OCI-LY1 (cell line): ENCODE measurements at regions not wholly inside any gene's neighbourhood (a gene's known extent, or its start where the extent isn't known, plus 50 kb on each side); places are given as distances from the start of the nearest gene placed in this dataset.

Source experiments
- H2AFZ ChIP-seq: fragments of 200-600 bp; sonication (generic), shearing (Covaris generic); 2 replicates; pipeline ENCODE4 v1.6.0; 2014; ENCODE audit warnings: antibody characterized with exemption, mild to moderate bottlenecking, low read length
- H3F3A ChIP-seq: fragments of 200-600 bp; sonication (generic), shearing (Covaris generic); 2 replicates; pipeline ENCODE4 v1.6.0; 2014; ENCODE audit warnings: mild to moderate bottlenecking, antibody characterized with exemption, low read length, moderate library complexity; ENCODE audit not compliant: insufficient read depth
- H3K27ac ChIP-seq: fragments of 200-600 bp; sonication (generic); 2 replicates; pipeline ENCODE4 v1.5.1; 2014; ENCODE audit warnings: low read length, mixed run types, mild to moderate bottlenecking, low read depth; ENCODE audit not compliant: poor library complexity, severe bottlenecking
- H3K27me3 ChIP-seq: fragments of 200-600 bp; sonication (generic); 2 replicates; pipeline ENCODE4 v1.6.0; 2014; ENCODE audit warnings: antibody characterized with exemption, mild to moderate bottlenecking, low read length, moderate library complexity; ENCODE audit not compliant: insufficient read depth
- H3K36me3 ChIP-seq: fragments of 200-600 bp; sonication (generic); 2 replicates; pipeline ENCODE4 v1.6.1; 2014; ENCODE audit warnings: mild to moderate bottlenecking, antibody characterized with exemption, low read length, moderate library complexity, mixed read lengths; ENCODE audit not compliant: insufficient read depth
- H3K4me1 ChIP-seq: fragments of 200-600 bp; sonication (generic); 2 replicates; pipeline ENCODE4 v1.5.1; 2014; ENCODE audit warnings: mild to moderate bottlenecking, low read length, moderate library complexity; ENCODE audit not compliant: insufficient read depth, severe bottlenecking
- H3K4me2 ChIP-seq: fragments of 200-600 bp; sonication (generic), shearing (Covaris generic); 2 replicates; pipeline ENCODE4 v1.6.1; 2014; ENCODE audit warnings: low read length
- H3K4me3 ChIP-seq: fragments of 200-600 bp; sonication (generic); 2 replicates; pipeline ENCODE4 v1.5.1; 2014; ENCODE audit warnings: low read length, low read depth, mild to moderate bottlenecking, mixed read lengths; ENCODE audit not compliant: poor library complexity, severe bottlenecking
- H3K79me2 ChIP-seq: fragments of 200-600 bp; shearing (Covaris generic); 2 replicates; pipeline ENCODE4 v1.6.1; 2016; ENCODE audit warnings: mixed run types, low read length, mixed read lengths; ENCODE audit not compliant: insufficient read depth
- H3K9ac ChIP-seq: fragments of 200-600 bp; sonication (generic), shearing (Covaris generic); 2 replicates; pipeline ENCODE4 v1.6.1; 2014; ENCODE audit warnings: mild to moderate bottlenecking, low read length, mixed read lengths
- H3K9me2 ChIP-seq: fragments of 200-600 bp; sonication (generic), shearing (Covaris generic); 2 replicates; pipeline ENCODE4 v1.6.1; 2014; ENCODE audit warnings: low read depth, mild to moderate bottlenecking, low read length, mixed read lengths
- H3K9me3 ChIP-seq: fragments of 200-600 bp; shearing (Covaris generic); 2 replicates; pipeline ENCODE4 v1.6.1; 2014; ENCODE audit warnings: low read length, mixed read lengths
- H4K20me1 ChIP-seq: fragments of 200-600 bp; sonication (generic), shearing (Covaris generic); 2 replicates; pipeline ENCODE4 v1.6.0; 2016; ENCODE audit warnings: mild to moderate bottlenecking, low read length; ENCODE audit not compliant: insufficient read depth
- CTCF ChIP-seq: fragments of 200-600 bp; sonication (generic), shearing (Covaris generic); IDR thresholded peaks from 2 replicates; pipeline ENCODE4 v1.5.1; 2017; ENCODE audit warnings: mild to moderate bottlenecking, antibody characterized with exemption, low read length, moderate library complexity, mixed read lengths
- EZH2 ChIP-seq: fragments of 200-600 bp; sonication (generic), shearing (Covaris generic); IDR thresholded peaks from 2 replicates; pipeline ENCODE4 v1.8.0; 2017; ENCODE audit warnings: borderline replicate concordance, mixed run types, mild to moderate bottlenecking, antibody characterized with exemption, low read length, moderate library complexity, mixed read lengths

DNA sequence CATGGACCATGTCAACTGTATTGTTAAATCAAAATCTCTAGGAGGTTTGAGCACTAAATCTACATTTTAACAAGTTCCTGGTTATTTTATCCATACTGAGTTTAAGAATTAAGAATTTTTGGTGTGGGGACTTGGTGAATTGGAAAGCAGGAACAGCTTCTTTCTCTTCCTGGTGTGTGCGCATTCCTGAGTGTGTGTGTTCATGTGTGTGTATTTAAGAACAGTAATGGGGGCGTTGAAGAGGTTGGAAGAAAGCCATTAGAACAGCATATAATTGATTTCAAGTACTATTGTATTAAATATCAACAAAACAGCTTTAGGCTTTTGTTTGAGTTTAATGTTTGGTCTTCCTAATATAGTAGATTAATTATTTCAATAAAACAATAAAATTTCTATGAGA is 801.3 kb upstream of the ID2 start:
- no peak overlapping the region for H2AFZ ChIP-seq
- H3K4me3 ChIP-seq: no peak overlapping the region
- TF ChIP-seq EZH2 (no peak), CTCF (no peak)
- H3F3A ChIP-seq: no peaks in the 10 kb centered on the region
- no peaks in the 10 kb centered on the region for H4K20me1 ChIP-seq
- H3K9ac ChIP-seq: no peak overlapping the region
- H3K27ac ChIP-seq: no peak overlapping the region
- no peak overlapping the region for H3K4me2 ChIP-seq
- no peaks in the 10 kb centered on the region for H3K79me2 ChIP-seq
- no peaks in the 10 kb centered on the region for H3K9me2 ChIP-seq
- H3K27me3 ChIP-seq: no peaks in the 10 kb centered on the region
- no peaks in the 10 kb centered on the region for H3K9me3 ChIP-seq
- no peaks in the 10 kb centered on the region for H3K36me3 ChIP-seq
- H3K4me1 ChIP-seq: no peaks in the 10 kb centered on the region

GRCh38 chr2:7881063-7881462 is 800.8 kb upstream of the ID2 start:
- Histone ChIP-seq H3F3A (no peaks in the 10 kb centered on the region), H3K4me3 (no peak overlapping the region), H3K9me2 (no peaks in the 10 kb centered on the region), H2AFZ (no peak overlapping the region), H3K9ac (no peak overlapping the region), H3K4me2 (no peak overlapping the region), H3K9me3 (no peaks in the 10 kb centered on the region), H3K27me3 (no peaks in the 10 kb centered on the region), H4K20me1 (no peaks in the 10 kb centered on the region), H3K36me3 (no peaks in the 10 kb centered on the region), H3K79me2 (no peaks in the 10 kb centered on the region), H3K4me1 (no peaks in the 10 kb centered on the region), H3K27ac (no peak overlapping the region)
- TF ChIP-seq CTCF (no peak), EZH2 (no peak)

DNA sequence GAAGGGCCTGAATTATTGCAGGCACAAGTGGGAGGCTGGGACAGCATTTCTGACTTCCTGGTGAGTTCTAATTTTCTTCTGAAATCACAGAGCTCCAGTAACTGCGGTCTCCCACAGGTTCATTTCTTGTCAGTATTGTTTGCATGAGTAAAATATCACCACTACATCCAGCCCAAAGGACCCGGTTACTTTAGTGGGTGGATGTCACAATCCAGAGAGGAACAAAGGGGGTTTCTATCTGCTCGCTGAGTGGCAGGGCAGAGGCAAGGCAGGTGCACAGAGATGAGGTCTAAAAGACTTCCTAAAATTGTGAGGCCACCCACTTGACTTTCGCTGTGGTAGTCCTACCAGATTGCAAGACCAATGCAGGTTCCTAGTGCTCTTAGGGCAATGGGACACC is 800.4 kb upstream of the ID2 start:
- Histone ChIP-seq H3K4me3 (no peak overlapping the region), H2AFZ (no peak overlapping the region), H3K36me3 (no peaks in the 10 kb centered on the region), H3K9me3 (no peaks in the 10 kb centered on the region), H3K79me2 (no peaks in the 10 kb centered on the region), H4K20me1 (no peaks in the 10 kb centered on the region), H3K9me2 (no peaks in the 10 kb centered on the region), H3K9ac (no peak overlapping the region), H3F3A (no peaks in the 10 kb centered on the region), H3K4me2 (no peak overlapping the region), H3K4me1 (no peaks in the 10 kb centered on the region), H3K27ac (no peak overlapping the region), H3K27me3 (no peaks in the 10 kb centered on the region)
- TF ChIP-seq EZH2: no peak
- no peak for TF ChIP-seq CTCF
